C4-2B (cell line): ENCODE measurements at regions not wholly inside any gene's neighbourhood (a gene's known extent, or its start where the extent isn't known, plus 50 kb on each side); places are given as distances from the start of the nearest gene placed in this dataset.

Experiments
- CTCF ChIP-seq: fragments of 450-650 bp; conservative IDR thresholded peaks from 2 replicates; pipeline ENCODE4 v1.5.1; 2017; ENCODE audit warnings: mild to moderate bottlenecking
- ZFX ChIP-seq: fragments of 450-650 bp; IDR thresholded peaks from 2 replicates; pipeline ENCODE4 v1.6.1; 2017

- TF ChIP-seq CTCF (no peak), ZFX (no peak)
Observed at GRCh38 chr11:134843020-134843419, 431.0 kb upstream of the B3GAT1 start.
